NCI-H146 (cell line): ENCODE measurements at regions not wholly inside any gene's neighbourhood (a gene's known extent, or its start where the extent isn't known, plus 50 kb on each side); places are given as distances from the start of the nearest gene placed in this dataset.

Experiments used
- DNase-seq: peaks from one replicate; lab custom pipeline; 2025; lab: John Stamatoyannopoulos, UW

DNA sequence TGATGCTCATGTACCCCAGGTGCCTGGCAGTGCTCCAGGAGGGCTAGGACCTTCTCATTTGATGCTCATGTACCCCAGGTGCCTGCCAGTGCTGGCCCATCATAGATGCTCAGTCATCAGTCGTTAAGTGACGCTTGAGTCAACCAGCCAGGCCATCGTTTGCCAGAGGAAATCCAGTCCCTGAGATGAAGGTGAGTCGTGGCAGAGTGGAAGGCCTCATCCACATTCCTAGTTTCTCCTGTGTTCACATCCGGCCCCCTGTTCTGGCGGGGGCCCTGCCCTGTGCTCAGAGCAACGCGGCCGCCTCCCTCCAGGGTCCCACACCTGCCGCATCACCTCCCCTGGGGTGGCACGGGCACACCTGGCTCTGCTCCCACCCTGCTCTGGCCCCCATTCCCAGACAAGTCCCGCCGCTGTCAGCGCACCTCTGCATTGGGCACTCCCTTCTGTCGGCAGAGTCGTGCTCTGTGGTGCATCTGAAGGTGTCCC lies 279.9 kb downstream of the BRD1 start:
- DNase-seq: no peak

GRCh38 chr22:49546811-49547585 lies 280.7 kb downstream of the BRD1 start:
- no peak for DNase-seq

DNA sequence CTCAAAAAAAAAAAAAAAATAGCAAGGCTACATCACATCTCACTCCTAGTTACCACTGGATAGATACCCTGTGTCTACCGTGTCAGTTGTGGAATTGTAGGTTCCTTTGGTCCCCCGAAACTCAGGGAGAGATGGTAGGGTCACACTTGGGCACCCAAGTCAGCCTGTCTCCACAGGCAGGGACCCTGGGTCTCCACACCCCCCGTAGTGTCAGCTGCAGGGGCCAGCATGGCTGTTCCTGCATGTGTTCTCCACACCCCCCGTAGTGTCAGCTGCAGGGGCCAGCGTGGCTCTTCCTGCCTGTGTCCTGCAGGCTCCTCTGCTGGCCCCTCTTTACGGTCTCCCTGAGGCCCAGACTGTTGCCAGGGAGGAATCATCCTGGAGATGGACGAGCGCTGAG lies 282.1 kb downstream of the BRD1 start:
- no peak for DNase-seq

DNA sequence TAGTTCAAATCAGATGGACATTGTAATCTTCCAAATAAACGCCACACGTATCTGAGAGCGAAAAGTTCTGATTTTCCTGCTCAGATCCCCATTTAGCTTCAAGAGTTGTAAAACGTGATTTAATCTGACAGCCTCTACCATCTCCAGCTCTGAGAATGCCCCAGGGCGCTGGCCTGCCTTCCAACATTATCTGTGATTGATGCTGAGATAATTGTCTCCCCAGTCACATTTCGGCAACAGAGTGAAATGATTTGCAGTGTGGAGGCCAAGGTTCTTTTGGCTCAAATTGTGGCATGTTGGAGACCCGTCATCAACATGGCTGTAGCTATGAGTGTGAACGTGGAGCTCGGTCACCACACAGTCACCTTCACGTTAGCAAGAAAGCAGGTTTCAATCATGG lies 283.4 kb downstream of the BRD1 start:
- DNase-seq: peak; percentile 21

DNA sequence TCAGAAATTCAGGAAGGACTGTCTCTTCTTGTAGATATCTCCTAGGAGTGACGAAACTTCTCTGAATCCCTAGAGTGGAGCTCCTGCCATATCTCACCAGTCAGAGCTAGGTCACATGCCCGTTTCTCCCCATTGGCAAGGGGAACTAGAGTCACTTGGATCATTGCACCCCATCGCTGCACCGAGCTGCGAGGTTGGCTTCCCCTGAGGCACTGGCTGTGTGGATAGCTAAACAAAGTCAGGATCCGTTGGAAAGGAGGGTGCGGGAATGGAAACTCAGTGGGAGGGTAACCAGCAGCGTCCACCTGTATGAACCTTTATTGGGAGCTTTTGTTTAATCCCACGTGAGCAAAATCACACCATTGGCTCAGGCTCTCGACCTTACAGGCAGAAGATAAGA lies 283.8 kb downstream of the BRD1 start:
- no peak for DNase-seq

DNA sequence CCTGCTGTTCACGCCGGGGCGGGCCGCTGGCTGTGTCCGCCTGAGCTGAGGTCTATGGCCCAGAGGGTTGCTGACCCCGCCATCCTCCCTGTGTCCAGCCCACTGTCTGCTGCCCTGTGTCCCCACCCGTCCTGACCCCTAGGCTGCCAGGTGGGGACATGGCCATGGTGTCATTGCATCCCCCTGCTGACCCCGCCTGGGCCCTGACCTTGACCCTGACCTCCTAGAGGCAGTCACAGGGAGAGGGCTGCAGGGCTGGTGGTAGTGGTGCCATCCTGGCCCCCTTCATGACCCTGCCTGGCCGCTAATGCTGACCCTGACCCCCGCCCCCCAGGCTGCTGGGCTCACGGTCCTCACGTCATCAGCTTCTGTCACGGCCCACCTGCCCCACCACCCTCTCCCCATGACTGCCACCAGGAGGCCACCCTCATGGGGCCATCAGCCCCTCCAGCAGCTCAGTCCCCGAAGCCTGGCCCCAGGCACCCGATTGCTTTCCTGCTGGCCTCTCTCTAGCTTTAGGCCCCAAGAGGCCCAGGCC lies 285.9 kb downstream of the BRD1 start:
- DNase-seq: no peak

DNA sequence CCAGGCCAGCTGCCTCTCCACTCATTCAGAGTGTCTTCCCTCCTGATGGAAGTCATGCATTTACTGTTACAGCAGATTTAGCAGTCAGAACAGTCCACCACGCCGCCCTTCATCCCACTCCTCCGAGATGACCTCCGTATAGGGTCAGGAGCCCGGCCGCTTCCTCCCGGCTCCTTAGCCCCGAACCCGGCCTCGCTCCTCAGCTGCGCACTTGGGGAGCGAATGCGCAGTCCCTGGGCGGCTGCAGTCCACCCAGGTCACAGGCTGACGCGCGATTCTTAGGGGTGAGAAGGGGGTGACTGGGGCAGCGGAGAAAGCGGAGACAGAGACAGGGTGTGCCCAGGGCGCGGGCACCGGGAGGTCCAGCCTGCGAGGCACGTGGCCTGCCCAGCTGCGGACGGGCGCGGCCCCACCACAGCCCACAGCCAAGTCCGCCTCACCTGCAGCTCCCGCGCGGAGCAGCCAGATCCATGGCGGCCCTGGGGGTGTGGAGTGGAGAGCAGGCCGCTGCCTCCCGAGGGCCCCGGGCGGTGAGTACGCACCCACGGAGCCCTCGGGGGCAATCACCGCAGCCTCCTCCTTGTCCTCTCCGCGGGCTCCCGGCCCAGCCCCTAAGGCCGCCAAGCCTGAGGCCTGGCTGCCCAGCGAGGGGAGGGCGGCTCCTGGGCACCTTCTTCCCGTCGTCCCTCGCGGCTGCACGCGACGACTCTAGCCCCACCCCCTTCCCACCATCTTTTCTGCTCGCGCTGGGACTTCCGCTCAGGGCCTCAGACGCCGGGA lies 286.6 kb downstream of the BRD1 start:
- no peak for DNase-seq

DNA sequence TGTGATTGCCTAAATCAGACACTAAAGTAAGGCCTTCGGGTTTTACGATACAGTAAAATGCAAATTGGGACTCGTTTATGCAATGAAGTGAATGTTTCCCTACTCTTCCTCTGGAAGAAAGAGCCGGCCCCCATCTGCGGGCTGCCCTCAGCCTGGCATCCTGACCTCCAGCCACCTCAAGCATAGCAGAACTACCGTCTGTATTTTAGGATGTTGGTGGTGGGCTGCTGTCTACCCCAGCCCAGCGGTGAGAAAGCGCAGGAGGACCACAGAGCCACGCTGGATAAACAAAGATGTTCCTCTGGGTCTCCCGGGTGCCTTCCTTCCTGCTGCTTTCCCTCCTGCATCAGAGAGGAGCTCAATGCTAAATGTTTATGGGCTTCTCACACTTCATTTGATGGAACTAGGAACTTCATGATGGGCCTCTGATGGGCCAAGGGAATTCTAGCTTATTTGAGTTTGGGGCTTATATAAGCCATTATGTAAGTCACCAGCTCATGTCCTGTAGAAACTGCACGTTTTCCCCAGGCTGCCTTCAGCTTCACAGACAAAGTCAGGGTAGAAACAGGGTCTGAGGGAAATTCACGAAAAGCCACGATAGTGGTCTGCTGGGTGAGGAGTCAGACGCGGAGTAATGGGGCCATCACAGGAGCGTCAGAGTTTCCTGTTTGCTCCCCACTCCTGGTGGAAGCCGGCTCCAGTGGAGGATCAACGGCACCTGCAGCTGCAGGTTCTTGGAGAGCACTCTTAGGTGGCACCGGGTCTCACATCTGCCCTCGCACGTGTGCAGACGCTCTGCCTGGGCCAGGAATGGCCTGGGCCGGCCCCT lies 287.4 kb downstream of the BRD1 start:
- no peak for DNase-seq

DNA sequence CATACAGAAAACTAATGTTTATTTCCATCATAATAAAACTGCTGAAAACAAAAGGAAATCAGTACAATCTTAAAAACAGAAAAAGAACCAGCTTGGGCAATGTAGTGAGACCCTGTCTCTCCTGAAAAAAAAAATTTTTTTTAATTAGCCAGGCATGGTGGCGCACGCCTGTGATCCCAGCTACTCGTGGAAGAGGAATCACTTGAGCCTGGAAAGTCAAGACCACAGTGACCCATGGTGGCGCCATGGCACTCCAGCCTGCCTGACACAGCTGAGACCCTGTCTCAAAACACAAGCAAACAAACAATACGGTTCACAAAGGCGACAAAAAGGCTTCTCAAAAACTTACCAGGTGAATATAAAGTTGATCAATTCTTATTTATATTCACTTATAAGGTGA lies 289.7 kb downstream of the BRD1 start:
- DNase-seq: no peak

DNA sequence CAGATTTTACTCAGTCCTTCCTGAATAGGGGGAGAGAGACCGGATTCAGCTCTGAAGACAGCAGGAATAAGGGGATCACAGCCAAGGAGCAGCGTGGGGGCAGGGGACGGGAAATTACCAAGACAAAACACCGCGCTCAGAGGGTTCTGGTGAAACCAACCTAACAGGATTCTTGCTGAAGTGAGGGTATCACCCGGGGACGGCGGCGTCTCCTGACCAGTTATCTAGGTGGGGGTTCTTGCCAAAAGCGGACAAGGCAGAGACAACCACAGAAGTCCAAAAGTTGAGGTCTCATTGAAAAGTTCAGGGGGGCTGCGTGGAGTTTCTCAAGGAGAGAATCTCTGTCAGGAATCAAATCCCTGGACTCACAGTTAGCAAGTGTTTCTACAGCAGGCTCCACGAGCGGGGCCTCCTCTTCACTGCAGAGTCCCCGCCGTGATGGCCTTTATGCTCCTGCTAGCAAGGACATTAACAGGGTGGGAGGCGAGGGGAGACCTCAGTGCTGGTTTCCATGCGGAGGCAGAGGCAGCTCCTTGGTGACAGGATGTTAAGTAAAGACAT lies 291.0 kb downstream of the BRD1 start:
- DNase-seq: no peak

- no peak for DNase-seq
Observed at GRCh38 chr22:49535527-49536125, 292.0 kb downstream of the BRD1 start.

- DNase-seq: no peak
Observed at GRCh38 chr22:49535126-49535525, 292.5 kb downstream of the BRD1 start.

DNA sequence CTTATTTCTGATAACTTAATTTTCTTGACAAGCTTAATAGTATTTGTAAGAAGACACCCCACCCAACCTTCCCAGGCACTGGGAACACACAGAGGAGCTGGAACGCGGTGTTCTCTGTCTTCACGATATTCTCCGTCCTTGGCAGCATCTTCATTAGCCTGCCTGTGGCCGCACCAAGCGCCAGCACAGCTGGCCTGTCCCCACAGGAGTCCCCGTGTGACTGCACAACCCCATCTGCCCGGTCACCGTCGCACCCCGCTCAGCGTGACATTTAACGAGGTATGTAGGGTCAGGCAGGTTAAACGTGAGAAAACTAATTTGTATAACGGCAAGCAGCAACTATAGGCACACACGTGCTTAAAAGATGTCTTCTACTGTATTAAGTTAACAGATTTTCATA lies 293.3 kb downstream of the BRD1 start:
- DNase-seq: no peak

- DNase-seq: no peak
Observed at GRCh38 chr22:49533886-49534285, 293.8 kb downstream of the BRD1 start.

DNA sequence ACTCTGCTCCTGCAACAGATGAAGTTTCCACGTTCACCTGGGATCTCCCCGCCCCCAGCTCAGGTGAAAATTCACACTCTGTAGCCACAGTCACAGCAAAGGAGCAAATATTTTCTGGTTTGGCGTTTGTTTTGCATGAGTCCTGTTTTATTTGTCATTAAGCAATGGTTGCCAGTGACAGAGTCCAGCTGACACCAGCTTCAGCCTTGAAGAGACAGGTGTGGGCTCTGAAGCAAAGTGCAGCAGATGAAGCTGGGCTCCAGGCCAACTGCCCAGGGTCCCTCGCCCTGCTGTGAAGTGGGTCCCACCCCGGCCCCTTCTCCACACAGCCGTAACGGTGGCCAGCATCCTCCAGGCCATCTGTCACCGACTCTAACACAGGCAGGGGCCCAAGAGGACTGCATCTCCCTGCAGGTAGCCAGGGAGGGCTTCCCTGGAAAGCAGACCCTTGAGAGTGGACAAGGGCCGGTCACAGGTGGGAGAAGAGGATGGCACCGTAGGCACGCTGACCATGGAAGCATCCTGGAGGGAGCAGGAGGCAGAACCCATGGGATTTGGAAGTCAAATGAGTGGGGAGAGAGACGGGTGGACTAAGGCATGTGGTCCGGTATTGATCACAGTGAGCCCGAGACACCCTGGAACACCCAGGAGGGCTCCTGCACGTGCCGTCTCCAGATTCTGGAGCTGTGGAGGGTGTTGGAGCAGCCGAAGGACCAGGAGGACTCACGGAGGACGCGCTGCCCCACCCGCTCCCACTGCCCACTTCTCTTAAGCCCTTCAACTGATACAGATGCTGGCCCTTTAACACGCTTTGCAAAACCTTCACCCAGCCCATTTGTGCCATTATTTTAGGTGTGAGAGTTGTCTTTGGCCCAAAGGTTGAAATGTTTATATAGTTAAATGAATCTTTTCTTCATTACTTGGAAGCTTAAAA lies 294.5 kb downstream of the BRD1 start:
- DNase-seq: peak; percentile 54

DNA sequence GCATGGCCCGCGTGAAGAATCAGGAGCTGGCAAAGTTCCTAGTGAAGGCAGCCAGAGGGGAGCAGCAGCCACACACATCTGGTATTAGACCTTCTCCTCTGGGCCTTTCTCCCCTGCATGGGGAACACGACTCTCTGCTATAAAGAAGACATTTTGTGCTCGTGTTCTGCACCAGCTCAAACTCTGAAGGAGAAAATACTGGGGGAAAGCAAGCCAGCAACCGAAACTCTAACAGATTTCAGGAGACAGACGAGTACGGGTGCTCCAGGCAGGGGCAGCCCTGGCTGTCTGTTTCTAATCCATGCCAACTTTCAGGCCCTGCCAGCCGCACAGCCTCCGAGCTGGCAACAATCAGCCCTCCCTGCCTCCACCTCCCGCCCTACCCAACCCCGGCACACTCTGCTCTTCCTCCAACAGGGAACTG lies 296.3 kb downstream of the BRD1 start:
- no peak for DNase-seq

GRCh38 chr22:49530671-49531367 lies 296.9 kb downstream of the BRD1 start:
- no peak for DNase-seq

DNA sequence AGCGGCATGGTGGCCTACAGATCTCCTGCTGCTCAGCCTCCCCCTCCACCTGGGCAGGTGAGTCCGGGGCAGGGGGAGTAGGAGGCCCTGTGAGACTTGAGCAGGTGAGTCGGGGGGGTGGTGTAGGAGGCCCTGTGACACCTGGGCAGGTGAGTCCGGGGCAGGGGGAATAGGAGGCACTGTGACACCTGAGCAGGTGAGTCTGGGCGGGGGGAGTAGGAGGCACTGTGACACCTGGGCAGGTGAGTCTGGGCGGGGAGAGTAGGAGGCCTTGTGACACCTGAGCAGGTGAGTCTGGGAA lies 299.3 kb downstream of the BRD1 start:
- peak; percentile 76 for DNase-seq

GRCh38 chr22:49527611-49528419 lies 299.9 kb downstream of the BRD1 start:
- no peak for DNase-seq
